ENCODE measurements at regions not wholly inside any gene's neighbourhood (a gene's known extent, or its start where the extent isn't known, plus 50 kb on each side); places are given as distances from the start of the nearest gene placed in this dataset.

DNA sequence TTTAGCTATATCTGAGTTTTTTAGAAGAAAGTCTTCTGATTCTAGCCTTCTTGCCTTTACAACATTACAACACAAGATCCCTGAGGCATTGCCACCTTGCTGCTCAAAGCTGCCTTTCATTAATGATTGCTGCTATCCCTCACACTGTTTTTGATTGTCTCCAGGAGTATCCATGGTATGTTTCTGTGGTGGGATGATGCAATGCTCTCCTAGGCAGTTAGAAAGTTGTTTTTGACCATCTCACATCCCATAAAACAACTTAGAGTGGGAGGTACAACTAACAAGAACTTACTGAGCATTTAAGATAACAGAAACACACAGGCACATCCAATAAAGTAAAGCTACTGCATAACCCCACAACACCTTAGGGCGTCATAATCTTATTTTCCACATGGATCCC is 1156.0 kb upstream of the LRRTM3 start:
- TF ChIP-seq ZBTB7A (tag by site-specific recombination; IDR thresholded peaks at IDR 0.05; ENCODE audit: low read depth): no peak
- no peak for TF ChIP-seq ZNF394 (tag by site-specific recombination; IDR thresholded peaks at IDR 0.05; ENCODE audit: borderline replicate concordance)
- TF ChIP-seq, protein P1, sequence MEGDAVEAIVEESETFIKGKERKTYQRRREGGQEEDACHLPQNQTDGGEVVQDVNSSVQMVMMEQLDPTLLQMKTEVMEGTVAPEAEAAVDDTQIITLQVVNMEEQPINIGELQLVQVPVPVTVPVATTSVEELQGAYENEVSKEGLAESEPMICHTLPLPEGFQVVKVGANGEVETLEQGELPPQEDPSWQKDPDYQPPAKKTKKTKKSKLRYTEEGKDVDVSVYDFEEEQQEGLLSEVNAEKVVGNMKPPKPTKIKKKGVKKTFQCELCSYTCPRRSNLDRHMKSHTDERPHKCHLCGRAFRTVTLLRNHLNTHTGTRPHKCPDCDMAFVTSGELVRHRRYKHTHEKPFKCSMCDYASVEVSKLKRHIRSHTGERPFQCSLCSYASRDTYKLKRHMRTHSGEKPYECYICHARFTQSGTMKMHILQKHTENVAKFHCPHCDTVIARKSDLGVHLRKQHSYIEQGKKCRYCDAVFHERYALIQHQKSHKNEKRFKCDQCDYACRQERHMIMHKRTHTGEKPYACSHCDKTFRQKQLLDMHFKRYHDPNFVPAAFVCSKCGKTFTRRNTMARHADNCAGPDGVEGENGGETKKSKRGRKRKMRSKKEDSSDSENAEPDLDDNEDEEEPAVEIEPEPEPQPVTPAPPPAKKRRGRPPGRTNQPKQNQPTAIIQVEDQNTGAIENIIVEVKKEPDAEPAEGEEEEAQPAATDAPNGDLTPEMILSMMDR (tag by site-specific recombination; IDR thresholded peaks at IDR 0.05): no peak
- TF ChIP-seq, protein P2, sequence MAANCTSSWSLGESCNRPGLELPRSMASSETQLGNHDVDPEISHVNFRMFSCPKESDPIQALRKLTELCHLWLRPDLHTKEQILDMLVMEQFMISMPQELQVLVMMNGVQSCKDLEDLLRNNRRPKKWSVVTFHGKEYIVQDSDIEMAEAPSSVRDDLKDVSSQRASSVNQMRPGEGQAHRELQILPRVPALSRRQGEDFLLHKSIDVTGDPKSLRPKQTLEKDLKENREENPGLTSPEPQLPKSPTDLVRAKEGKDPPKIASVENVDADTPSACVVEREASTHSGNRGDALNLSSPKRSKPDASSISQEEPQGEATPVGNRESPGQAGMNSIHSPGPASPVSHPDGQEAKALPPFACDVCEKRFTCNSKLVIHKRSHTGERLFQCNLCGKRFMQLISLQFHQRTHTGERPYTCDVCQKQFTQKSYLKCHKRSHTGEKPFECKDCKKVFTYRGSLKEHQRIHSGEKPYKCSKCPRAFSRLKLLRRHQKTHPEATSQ (tag by site-specific recombination; IDR thresholded peaks at IDR 0.05): no peak
- no peak for TF ChIP-seq ZNF114 (tag by site-specific recombination; IDR thresholded peaks at IDR 0.05)
- no peak for TF ChIP-seq YY1 (tag by site-specific recombination; IDR thresholded peaks at IDR 0.05)
- no peak for TF ChIP-seq ZNF24 (tag by site-specific recombination; IDR thresholded peaks at IDR 0.05)
- TF ChIP-seq ZNF623 (tag by site-specific recombination; IDR thresholded peaks at IDR 0.05): no peak
